Neuronal stem cell (in vitro differentiated cells): ENCODE measurements at regions not wholly inside any gene's neighbourhood (a gene's known extent, or its start where the extent isn't known, plus 50 kb on each side); places are given as distances from the start of the nearest gene placed in this dataset.

Experiments
- DNase-seq: peaks from one replicate; pipeline ENCODE4 v3.0.0-alpha.2; 2013; ENCODE audit warnings: low spot score
- H2AFZ ChIP-seq: one replicate; pipeline ENCODE4 v1.6.1; 2013; ENCODE audit warnings: mild to moderate bottlenecking, low read length, inconsistent platforms
- H2AK5ac ChIP-seq: 2 replicates; pipeline ENCODE4 v1.6.1; 2013; ENCODE audit warnings: low read depth, mild to moderate bottlenecking, inconsistent platforms, low read length, moderate library complexity, mixed read lengths
- H2BK120ac ChIP-seq: 2 replicates; pipeline ENCODE4 v1.6.1; 2013; ENCODE audit warnings: low read depth, mild to moderate bottlenecking, inconsistent platforms, low read length, moderate library complexity, mixed read lengths
- H2BK12ac ChIP-seq: one replicate; pipeline ENCODE4 v1.6.1; 2013; ENCODE audit warnings: low read length, inconsistent platforms
- H2BK15ac ChIP-seq: 2 replicates; pipeline ENCODE4 v1.6.1; 2013; ENCODE audit warnings: mild to moderate bottlenecking, low read length, inconsistent platforms, mixed read lengths
- H2BK5ac ChIP-seq: one replicate; pipeline ENCODE4 v1.6.1; 2013; ENCODE audit warnings: inconsistent platforms, mild to moderate bottlenecking, low read length, moderate library complexity
- H3K14ac ChIP-seq: one replicate; pipeline ENCODE4 v1.6.1; 2013; ENCODE audit warnings: low read length, inconsistent platforms
- H3K18ac ChIP-seq: 2 replicates; pipeline ENCODE4 v1.6.1; 2013; ENCODE audit warnings: low read length, inconsistent platforms
- H3K23ac ChIP-seq: 2 replicates; pipeline ENCODE4 v1.6.1; 2013; ENCODE audit warnings: low read depth, mild to moderate bottlenecking, mixed read lengths, low read length, inconsistent platforms; ENCODE audit not compliant: poor library complexity
- H3K27ac ChIP-seq: replicated peaks from 3 replicates; pipeline ENCODE4 v1.5.1; 2013; ENCODE audit warnings: low read length, inconsistent platforms
- H3K27me3 ChIP-seq, 3 experiments: 2 replicates each; pipeline ENCODE4 v1.6.1; 2013; ENCODE audit warnings: low read length in 3 of 3, mild to moderate bottlenecking in 2 of 3, inconsistent platforms in 1 of 3, low read depth in 1 of 3, mixed read lengths in 1 of 3, moderate library complexity in 1 of 3; ENCODE audit not compliant: control insufficient read depth in 3 of 3, insufficient read depth in 3 of 3
- H3K36me3 ChIP-seq, 2 donors: replicated peaks in 1 of 2; 2 replicates each; pipeline ENCODE4 v1.6.1; 2013; ENCODE audit warnings: low read length in 2 of 2; ENCODE audit not compliant: control insufficient read depth in 2 of 2, insufficient read depth in 2 of 2
- H3K4ac ChIP-seq: 2 replicates; pipeline ENCODE4 v1.6.1; 2013; ENCODE audit warnings: inconsistent platforms, mild to moderate bottlenecking, low read length, moderate library complexity
- H3K4me1 ChIP-seq, 2 donors: 1 replicate in 1 of 2; 2 replicates in 1 of 2; pipeline ENCODE4 v1.6.1; 2013; ENCODE audit warnings: low read length in 2 of 2, low read depth in 1 of 2; ENCODE audit not compliant: control insufficient read depth in 2 of 2, insufficient read depth in 1 of 2
- H3K4me2 ChIP-seq: one replicate; pipeline ENCODE4 v1.6.1; 2013; ENCODE audit warnings: mild to moderate bottlenecking, low read length, inconsistent platforms; ENCODE audit not compliant: insufficient read depth, poor library complexity, severe bottlenecking
- H3K4me3 ChIP-seq, 2 donors: 2 replicates each; pipeline ENCODE4 v1.5.1; 2013; ENCODE audit warnings: low read length in 2 of 2, mild to moderate bottlenecking in 2 of 2, inconsistent platforms in 1 of 2, moderate library complexity in 1 of 2
- H3K79me1 ChIP-seq: one replicate; pipeline ENCODE4 v1.6.1; 2013; ENCODE audit warnings: low read depth, mild to moderate bottlenecking, inconsistent platforms, low read length, moderate library complexity
- H3K9ac ChIP-seq: one replicate; pipeline ENCODE4 v1.6.1; 2013; ENCODE audit warnings: mild to moderate bottlenecking, low read depth, low read length, inconsistent platforms; ENCODE audit not compliant: poor library complexity
- H3K9me3 ChIP-seq, 2 donors: replicated peaks in 1 of 2; 2 replicates each; pipeline versions ENCODE3 to v1.6.1; 2013; ENCODE audit warnings: low read length in 2 of 2, mild to moderate bottlenecking in 2 of 2, inconsistent platforms in 1 of 2, low read depth in 1 of 2, mixed read lengths in 1 of 2, moderate library complexity in 1 of 2; ENCODE audit not compliant: control insufficient read depth in 2 of 2, insufficient read depth in 1 of 2
- H4K8ac ChIP-seq: one replicate; pipeline ENCODE4 v1.6.1; 2013; ENCODE audit warnings: low read depth, mild to moderate bottlenecking, inconsistent platforms, low read length, moderate library complexity
- H4K91ac ChIP-seq: one replicate; pipeline ENCODE4 v1.6.1; 2013; ENCODE audit warnings: low read length, low read depth, mild to moderate bottlenecking, inconsistent platforms; ENCODE audit not compliant: poor library complexity
- WGBS, 2 donors: extraction: QIAGEN DNeasy Blood & Tissue Kit; methylation state at CpG; one replicate each; pipeline ENCODE4 v1.1.7; 2013; ENCODE audit warnings: missing lambda C conversion rate in 2 of 2, mixed read lengths in 1 of 2; ENCODE audit not compliant: insufficient read length in 2 of 2, insufficient replicate concordance in 1 of 2; ENCODE audit errors: extremely low coverage in 2 of 2; 5-methylcytosine and 5-hydroxymethylcytosine counted together

DNA sequence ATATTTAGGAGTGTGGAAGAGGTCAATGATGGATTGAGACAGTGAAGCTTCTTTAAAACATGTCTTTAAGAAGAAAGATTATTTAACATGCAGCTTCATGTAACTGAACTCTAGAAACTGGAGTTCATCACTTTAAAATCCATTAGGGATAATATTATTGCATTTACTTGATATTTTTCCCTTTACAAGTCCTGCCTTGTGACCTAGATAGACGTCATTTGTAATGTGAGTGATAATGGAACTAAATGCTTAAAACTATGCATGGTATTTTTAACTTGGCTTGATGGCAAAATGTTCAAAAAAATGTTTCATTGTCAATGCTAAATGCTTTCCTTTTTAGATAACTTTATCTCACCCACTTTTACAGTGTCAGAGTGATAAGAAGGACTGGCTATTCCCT lies 723.7 kb downstream of the RWDD3 start:
- no peak overlapping the region for H3K4me3 ChIP-seq
- H2AFZ ChIP-seq = no peak overlapping the region
- H3K27me3 ChIP-seq = no peaks in the 10 kb centered on the region
- no peaks in the 10 kb centered on the region for H3K36me3 ChIP-seq
- H2AK5ac ChIP-seq = no peak overlapping the region
- no peak overlapping the region for H4K8ac ChIP-seq
- H2BK5ac ChIP-seq = no peak overlapping the region
- no peak overlapping the region for H3K27ac ChIP-seq
- H3K4me2 ChIP-seq = no peak overlapping the region
- no peak overlapping the region for H3K4ac ChIP-seq
- H2BK15ac ChIP-seq = no peak overlapping the region
- no CpG with 5 or more reads among the region's 1 CpG for WGBS, 2 donors
- H2BK120ac ChIP-seq = no peak overlapping the region
- H3K23ac ChIP-seq = no peak overlapping the region
- H3K9ac ChIP-seq = no peak overlapping the region
- DNase-seq = no peak
- H4K91ac ChIP-seq = no peak overlapping the region
- no peaks in the 10 kb centered on the region for H3K4me1 ChIP-seq
- no peaks in the 10 kb centered on the region for H3K79me1 ChIP-seq
- no peaks in the 10 kb centered on the region for H3K9me3 ChIP-seq
- H3K14ac ChIP-seq = no peak overlapping the region
- no peak overlapping the region for H2BK12ac ChIP-seq
- H3K18ac ChIP-seq = no peak overlapping the region

GRCh38 chr1:95966866-95967265 lies 732.9 kb downstream of the RWDD3 start:
- Histone ChIP-seq H3K79me1 (no peaks in the 10 kb centered on the region), H3K27me3 (no peaks in the 10 kb centered on the region), H2BK120ac (no peak overlapping the region), H3K14ac (no peak overlapping the region), H3K36me3 (no peaks in the 10 kb centered on the region), H2AK5ac (no peak overlapping the region), H4K8ac (no peak overlapping the region), H3K9ac (no peak overlapping the region), H3K4me1 (no peaks in the 10 kb centered on the region), H3K27ac (no peak overlapping the region), H3K9me3 (no peaks in the 10 kb centered on the region), H3K4me2 (no peak overlapping the region), H2BK15ac (no peak overlapping the region), H4K91ac (no peak overlapping the region), H3K4ac (no peak overlapping the region), H2AFZ (no peak overlapping the region), H3K18ac (no peak overlapping the region), H2BK12ac (no peak overlapping the region), H3K4me3 (no peak overlapping the region), H3K23ac (no peak overlapping the region), H2BK5ac (no peak overlapping the region)
- DNase-seq = no peak

DNA sequence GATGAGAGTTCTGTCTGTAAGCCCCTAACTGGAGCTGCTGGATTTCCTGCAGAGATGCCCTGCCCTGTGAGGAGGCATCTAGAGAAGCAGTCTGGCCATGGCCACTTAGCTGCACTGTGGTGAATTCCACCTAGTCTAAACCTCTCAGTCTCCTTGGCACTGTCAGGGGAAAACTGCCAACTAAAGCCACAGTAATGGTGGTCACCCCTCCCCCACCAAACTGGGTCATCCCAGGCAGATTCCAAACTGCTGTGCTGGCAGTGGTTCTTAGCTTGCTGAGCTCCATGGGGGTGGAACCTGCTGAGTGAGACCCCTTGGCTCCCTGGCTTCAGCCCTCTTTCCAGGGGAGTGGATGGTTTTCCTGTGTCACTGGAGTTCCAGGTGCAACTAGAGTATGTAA lies 740.6 kb downstream of the RWDD3 start:
- H3K9ac ChIP-seq = no peak overlapping the region

DNA sequence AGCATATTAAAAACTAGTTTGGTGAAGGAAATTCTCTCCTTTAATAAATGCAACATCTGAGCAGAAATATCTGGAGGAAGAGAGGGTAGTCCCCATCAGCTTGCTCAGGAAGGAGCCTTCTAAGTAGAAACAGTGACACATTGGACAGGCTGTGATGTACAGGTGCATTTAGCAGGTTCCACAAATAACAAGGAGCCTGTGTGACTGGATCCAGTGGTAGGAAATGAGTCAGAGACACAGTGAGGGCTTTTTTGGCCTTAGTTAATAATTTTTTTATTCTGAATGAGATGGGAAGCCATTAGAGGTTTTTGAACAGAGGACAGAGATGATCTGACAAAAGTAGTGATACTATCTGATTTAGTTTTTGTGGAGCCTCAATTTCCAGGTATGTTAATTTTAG lies 738.9 kb upstream of the PTBP2 start:
- no peak overlapping the region for H2BK5ac ChIP-seq
- H3K27me3 ChIP-seq = no peaks in the 10 kb centered on the region
- H2BK15ac ChIP-seq = no peak overlapping the region
- H3K4me3 ChIP-seq = no peak overlapping the region
- no peak overlapping the region for H3K4ac ChIP-seq
- no peak overlapping the region for H2AFZ ChIP-seq
- H4K8ac ChIP-seq = no peak overlapping the region
- no peaks in the 10 kb centered on the region for H3K9me3 ChIP-seq
- no peaks in the 10 kb centered on the region for H3K4me1 ChIP-seq
- H3K18ac ChIP-seq = no peak overlapping the region
- DNase-seq = no peak
- no peak overlapping the region for H4K91ac ChIP-seq
- H3K36me3 ChIP-seq = no peaks in the 10 kb centered on the region
- no peak overlapping the region for H3K27ac ChIP-seq
- H2BK12ac ChIP-seq = no peak overlapping the region
- no peak overlapping the region for H3K4me2 ChIP-seq
- H3K79me1 ChIP-seq = no peaks in the 10 kb centered on the region
- no peak overlapping the region for H3K14ac ChIP-seq
- H3K23ac ChIP-seq = no peak overlapping the region
- H3K9ac ChIP-seq = no peak overlapping the region
- no peak overlapping the region for H2BK120ac ChIP-seq
- no peak overlapping the region for H2AK5ac ChIP-seq

More for the DNA sequence above, 740.6 kb downstream of the RWDD3 start:
- Histone ChIP-seq H4K91ac (no peak overlapping the region), H3K18ac (peak overlapping the region; percentile 3), H3K14ac (no peak overlapping the region), H4K8ac (no peak overlapping the region), H2BK12ac (no peak overlapping the region), H3K27ac (no peak overlapping the region), H2BK5ac (no peak overlapping the region), H3K27me3 (no peaks in the 10 kb centered on the region), H3K4me2 (no peak overlapping the region), H3K4me3 (no peak overlapping the region), H3K4me1 (peaks cover 0 to 2% of the 10 kb centered on the region in 2 donors), H3K79me1 (no peaks in the 10 kb centered on the region), H3K4ac (no peak overlapping the region), H3K9me3 (no peaks in the 10 kb centered on the region), H2BK120ac (no peak overlapping the region), H3K36me3 (no peaks in the 10 kb centered on the region), H2BK15ac (no peak overlapping the region), H2AK5ac (no peak overlapping the region), H2AFZ (no peak overlapping the region), H3K23ac (no peak overlapping the region)
- no peak for DNase-seq
